Progenitor cell of endocrine pancreas (in vitro differentiated cells): ENCODE measurements at regions not wholly inside any gene's neighbourhood (a gene's known extent, or its start where the extent isn't known, plus 50 kb on each side); places are given as distances from the start of the nearest gene placed in this dataset.
"Not testable (repeated sequence)": the region's sequence is repeated elsewhere in the genome, so short reads cannot be mapped to it uniquely, and the experiment has no call there.

ENCODE experiments used
- DNase-seq: peaks from one replicate; pipeline ENCODE4 v3.0.0; 2021; ENCODE audit warnings: low spot score; ENCODE audit not compliant: unreplicated experiment
- H3K27ac Mint-ChIP-seq: 2 replicates; pipeline ENCODE4 v1.8.0; 2021; ENCODE audit warnings: mild to moderate bottlenecking, moderate library complexity, mixed read lengths
- H3K27me3 Mint-ChIP-seq: 2 replicates; pipeline ENCODE4 v1.8.0; 2021; ENCODE audit warnings: mixed read lengths
- H3K36me3 Mint-ChIP-seq: 2 replicates; pipeline ENCODE4 v1.8.0; 2022; ENCODE audit warnings: mixed read lengths; ENCODE audit not compliant: insufficient read depth
- H3K4me1 Mint-ChIP-seq: 2 replicates; pipeline ENCODE4 v1.8.0; 2021; ENCODE audit warnings: low read depth, mixed read lengths
- H3K4me3 Mint-ChIP-seq: 2 replicates; pipeline ENCODE4 v1.8.0; 2021; ENCODE audit warnings: low read depth, mild to moderate bottlenecking, moderate library complexity, mixed read lengths
- H3K9me3 Mint-ChIP-seq: 2 replicates; pipeline ENCODE4 v1.8.0; 2021; ENCODE audit warnings: low read depth, mixed read lengths
- CTCF ChIP-seq: fragments of 200-600 bp; sonication (generic); IDR thresholded peaks from one replicate; pipeline ENCODE4 v1.5.0; 2021; ENCODE audit warnings: antibody characterized with exemption, mild to moderate bottlenecking; ENCODE audit not compliant: unreplicated experiment

DNA sequence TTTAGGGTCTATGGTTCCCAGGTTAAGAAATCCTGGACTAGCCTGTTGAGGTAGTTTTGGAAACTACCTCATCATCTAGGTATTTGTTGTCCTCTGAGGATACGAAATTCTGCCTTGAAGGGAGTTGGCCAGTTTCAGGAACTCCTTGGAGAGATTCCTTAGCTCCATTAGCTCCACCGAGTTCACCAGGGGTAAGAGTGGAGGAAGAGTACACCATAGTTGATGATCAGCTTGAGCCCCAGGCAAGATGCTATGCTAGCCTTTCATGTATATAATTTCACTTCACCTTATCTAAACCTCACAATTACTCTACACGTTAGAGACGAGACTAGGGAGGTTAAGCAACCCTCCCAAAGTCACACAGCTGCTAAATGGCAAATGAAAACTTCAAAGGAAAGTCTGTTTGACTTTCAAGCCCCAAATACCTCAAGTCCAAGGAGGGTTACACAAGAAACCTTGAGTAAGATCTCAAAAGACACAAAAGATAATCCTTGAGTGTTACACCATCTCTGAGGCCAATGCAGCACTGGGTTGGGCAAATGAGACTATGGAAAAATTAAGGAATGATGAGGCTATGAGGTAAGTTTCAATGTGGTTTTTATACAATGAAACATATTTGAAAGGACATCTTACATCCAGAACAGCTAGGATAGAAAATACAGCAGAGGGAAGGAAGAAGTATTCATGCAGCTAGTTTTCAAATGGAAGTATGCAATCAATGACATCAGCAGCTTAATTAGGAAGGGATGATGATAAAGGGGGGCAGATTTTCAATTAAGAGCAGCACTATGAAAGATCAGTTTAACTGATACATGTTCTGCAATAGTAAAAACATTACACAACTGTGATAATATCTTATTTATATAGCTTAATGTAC lies 97.2 kb upstream of the KRAS start:
- TF ChIP-seq CTCF = no peak
- no peaks in the 10 kb centered on the region for H3K4me1 Mint-ChIP-seq

DNA sequence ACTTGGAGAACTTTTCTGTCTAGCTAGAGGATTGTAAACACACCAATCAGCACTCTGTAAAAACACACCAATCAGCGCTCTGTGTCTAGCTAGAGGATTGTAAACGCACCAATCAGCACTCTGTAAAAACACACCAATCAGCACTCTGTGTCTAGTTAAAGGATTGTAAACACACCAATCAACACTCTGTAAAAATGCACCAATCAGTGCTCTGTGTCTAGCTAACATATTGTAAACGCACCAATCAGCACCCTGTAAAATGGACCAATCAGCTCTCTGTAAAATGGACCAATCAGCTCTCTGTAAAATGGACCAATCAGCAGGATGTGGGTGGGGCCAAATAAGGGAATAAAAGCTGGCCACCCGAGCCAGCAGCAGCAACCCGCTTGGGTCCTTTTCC lies 91.1 kb upstream of the KRAS start:
- H3K9me3 Mint-ChIP-seq = peaks cover 11% of the 10 kb centered on the region
- H3K4me3 Mint-ChIP-seq, DNase-seq, H3K27me3 Mint-ChIP-seq, H3K27ac Mint-ChIP-seq, H3K4me1 Mint-ChIP-seq, H3K36me3 Mint-ChIP-seq: not testable (repeated sequence)

More for the DNA sequence above, 97.2 kb upstream of the KRAS start:
- DNase-seq = no peak
- Mint-ChIP-seq H3K27ac (no peak overlapping the region), H3K4me3 (no peak overlapping the region), H3K36me3 (no peaks in the 10 kb centered on the region), H3K27me3 (no peaks in the 10 kb centered on the region), H3K9me3 (peaks cover 3% of the 10 kb centered on the region)

- Mint-ChIP-seq H3K27ac (no peak overlapping the region), H3K4me3 (no peak overlapping the region), H3K4me1 (no peaks in the 10 kb centered on the region), H3K27me3 (no peaks in the 10 kb centered on the region), H3K36me3 (no peaks in the 10 kb centered on the region), H3K9me3 (peaks cover 11% of the 10 kb centered on the region)
- DNase-seq = no peak
- no peak for TF ChIP-seq CTCF
Measured at GRCh38 chr12:25337916-25338315, 87.2 kb upstream of the KRAS start.

- H3K36me3 Mint-ChIP-seq = no peaks in the 10 kb centered on the region
- no peak overlapping the region for H3K27ac Mint-ChIP-seq
- H3K4me1 Mint-ChIP-seq = peaks cover 6% of the 10 kb centered on the region
- no peak overlapping the region for H3K4me3 Mint-ChIP-seq
- no peaks in the 10 kb centered on the region for H3K27me3 Mint-ChIP-seq
- DNase-seq = no peak
- no peaks in the 10 kb centered on the region for H3K9me3 Mint-ChIP-seq
- TF ChIP-seq CTCF = no peak
Measured at GRCh38 chr12:25332143-25332542, 81.4 kb upstream of the KRAS start.

DNA sequence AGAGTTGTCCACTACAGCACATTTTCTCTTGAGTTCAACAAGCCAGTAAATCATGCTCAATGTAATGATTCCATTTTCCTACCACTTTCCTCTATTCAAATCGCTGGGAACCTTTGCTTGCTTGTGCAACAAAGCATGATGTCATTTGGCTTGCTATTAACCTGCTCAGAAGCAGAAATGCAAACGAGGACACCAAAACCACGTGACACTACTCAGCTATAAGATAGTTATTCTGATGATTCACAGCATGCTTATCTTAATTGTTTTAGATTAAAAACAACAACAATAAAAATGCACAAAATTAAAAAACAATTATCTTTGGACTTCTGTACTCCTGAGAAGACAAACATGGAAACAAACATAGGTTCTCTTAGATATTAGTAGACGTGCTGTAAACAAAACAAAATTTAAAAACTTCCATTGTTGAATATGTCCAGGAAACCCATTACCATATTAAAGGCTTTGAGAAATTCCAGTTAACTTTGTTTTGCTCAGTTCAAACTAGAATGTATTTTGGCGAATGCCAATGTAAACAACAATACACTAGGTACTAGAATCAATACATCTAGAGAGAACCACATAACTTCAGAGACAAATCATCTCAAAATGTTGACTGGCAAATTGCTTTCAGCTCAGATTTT lies 77.5 kb upstream of the KRAS start:
- Mint-ChIP-seq H3K27me3 (no peaks in the 10 kb centered on the region), H3K27ac (no peak overlapping the region), H3K9me3 (no peaks in the 10 kb centered on the region), H3K36me3 (no peaks in the 10 kb centered on the region), H3K4me1 (peaks cover 6% of the 10 kb centered on the region), H3K4me3 (no peak overlapping the region)
- no peak for TF ChIP-seq CTCF
- DNase-seq = no peak
